GM23338 (cell line): ENCODE measurements at regions not wholly inside any gene's neighbourhood (a gene's known extent, or its start where the extent isn't known, plus 50 kb on each side); places are given as distances from the start of the nearest gene placed in this dataset.

ENCODE experiments used
- EZH2 ChIP-seq: fragments of 200-600 bp; sonication (generic); IDR thresholded peaks from one replicate; pipeline ENCODE4 v1.8.0; 2017; ENCODE audit warnings: antibody characterized with exemption, mild to moderate bottlenecking, low read depth; ENCODE audit not compliant: unreplicated experiment
- TF ChIP-seq, protein P1 (sequence below), 2 experiments: fragments of 200-600 bp in 1 of 2; sonication (generic) in 1 of 2; conservative IDR thresholded peaks; 2 replicates each; pipeline versions ENCODE4 v1.5.1 to v1.6.1; 2016 to 2017; ENCODE audit warnings: antibody characterized with exemption in 2 of 2, low read depth in 2 of 2, mild to moderate bottlenecking in 2 of 2, moderate library complexity in 1 of 2

GRCh38 chr5:56566374-56567249, 248.7 kb upstream of the MAP3K1 start:
- TF ChIP-seq, protein P1, sequence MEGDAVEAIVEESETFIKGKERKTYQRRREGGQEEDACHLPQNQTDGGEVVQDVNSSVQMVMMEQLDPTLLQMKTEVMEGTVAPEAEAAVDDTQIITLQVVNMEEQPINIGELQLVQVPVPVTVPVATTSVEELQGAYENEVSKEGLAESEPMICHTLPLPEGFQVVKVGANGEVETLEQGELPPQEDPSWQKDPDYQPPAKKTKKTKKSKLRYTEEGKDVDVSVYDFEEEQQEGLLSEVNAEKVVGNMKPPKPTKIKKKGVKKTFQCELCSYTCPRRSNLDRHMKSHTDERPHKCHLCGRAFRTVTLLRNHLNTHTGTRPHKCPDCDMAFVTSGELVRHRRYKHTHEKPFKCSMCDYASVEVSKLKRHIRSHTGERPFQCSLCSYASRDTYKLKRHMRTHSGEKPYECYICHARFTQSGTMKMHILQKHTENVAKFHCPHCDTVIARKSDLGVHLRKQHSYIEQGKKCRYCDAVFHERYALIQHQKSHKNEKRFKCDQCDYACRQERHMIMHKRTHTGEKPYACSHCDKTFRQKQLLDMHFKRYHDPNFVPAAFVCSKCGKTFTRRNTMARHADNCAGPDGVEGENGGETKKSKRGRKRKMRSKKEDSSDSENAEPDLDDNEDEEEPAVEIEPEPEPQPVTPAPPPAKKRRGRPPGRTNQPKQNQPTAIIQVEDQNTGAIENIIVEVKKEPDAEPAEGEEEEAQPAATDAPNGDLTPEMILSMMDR (conservative IDR thresholded peaks at IDR 0.05; ENCODE audit: low read depth in 2 of 2) = no peak
- no peak for TF ChIP-seq EZH2
